ENCODE measurements at regions not wholly inside any gene's neighbourhood (a gene's known extent, or its start where the extent isn't known, plus 50 kb on each side); places are given as distances from the start of the nearest gene placed in this dataset.

DNA sequence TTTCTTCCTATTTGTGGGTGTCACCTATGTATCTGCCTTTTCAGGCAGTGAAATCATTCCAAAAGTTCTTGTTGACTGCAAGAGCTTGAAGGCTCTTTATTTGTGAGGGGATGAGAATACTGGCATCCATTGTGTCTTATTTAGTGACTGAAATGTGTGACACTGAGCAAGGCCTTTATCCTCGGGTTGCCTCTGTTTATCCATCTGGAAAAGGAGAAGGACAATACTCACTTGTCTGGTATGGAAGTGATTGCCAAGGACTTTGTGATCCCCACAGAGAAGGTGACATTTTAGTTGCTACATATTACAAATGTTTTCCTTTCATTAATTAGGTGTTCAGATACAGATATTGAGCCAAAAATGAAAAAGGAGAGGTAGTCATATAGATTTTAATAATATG is 80.2 kb downstream of the ARRDC3 start:
- no peak for TF ChIP-seq CTCF (IDR thresholded peaks at IDR 0.05)
- intact Hi-C loops (cut with DNase I): no loop called here
- Histone ChIP-seq H3K36me3 (ENCODE audit: insufficient read depth in 1 of 2, low read depth in 1 of 2) (peaks cover 0 to 4% of the 10 kb centered on the region in 2 donors), H3K4me1 (peaks cover 39% of the 10 kb centered on the region), H3K27me3 (ENCODE audit: insufficient read depth in 3 of 3, low read length in 2 of 3) (no peaks in the 10 kb centered on the region), H3K4me3 (no peak overlapping the region), H3K9me3 (no peaks in the 10 kb centered on the region), H3K27ac (peak overlapping the region; percentile 97)
- DNase-seq (no peak), ATAC-seq (peak in 3 of 4 donors; percentile 48 to 70 (median 69))
- 21 to 46% (median 29%) methylated on average over 1 of the region's 1 CpG for WGBS, 3 donors

GRCh38 chr5:91302305-91302704 is 80.8 kb downstream of the ARRDC3 start:
- Histone ChIP-seq H3K9me3 (no peaks in the 10 kb centered on the region), H3K4me1 (peaks cover 34% of the 10 kb centered on the region), H3K27me3 (ENCODE audit: insufficient read depth in 3 of 3, low read length in 2 of 3) (no peaks in the 10 kb centered on the region), H3K27ac (peak overlapping the region; percentile 97), H3K36me3 (ENCODE audit: insufficient read depth in 1 of 2, low read depth in 1 of 2) (peaks cover 0 to 4% of the 10 kb centered on the region in 2 donors), H3K4me3 (no peak overlapping the region)
- WGBS, 3 donors: 77 to 86% (median 79%) methylated on average over 4 of the region's 4 CpGs
- intact Hi-C loops (cut with DNase I): no loop called here
- no peak for DNase-seq
- no peak for ATAC-seq
- TF ChIP-seq CTCF (IDR thresholded peaks at IDR 0.05): no peak

DNA sequence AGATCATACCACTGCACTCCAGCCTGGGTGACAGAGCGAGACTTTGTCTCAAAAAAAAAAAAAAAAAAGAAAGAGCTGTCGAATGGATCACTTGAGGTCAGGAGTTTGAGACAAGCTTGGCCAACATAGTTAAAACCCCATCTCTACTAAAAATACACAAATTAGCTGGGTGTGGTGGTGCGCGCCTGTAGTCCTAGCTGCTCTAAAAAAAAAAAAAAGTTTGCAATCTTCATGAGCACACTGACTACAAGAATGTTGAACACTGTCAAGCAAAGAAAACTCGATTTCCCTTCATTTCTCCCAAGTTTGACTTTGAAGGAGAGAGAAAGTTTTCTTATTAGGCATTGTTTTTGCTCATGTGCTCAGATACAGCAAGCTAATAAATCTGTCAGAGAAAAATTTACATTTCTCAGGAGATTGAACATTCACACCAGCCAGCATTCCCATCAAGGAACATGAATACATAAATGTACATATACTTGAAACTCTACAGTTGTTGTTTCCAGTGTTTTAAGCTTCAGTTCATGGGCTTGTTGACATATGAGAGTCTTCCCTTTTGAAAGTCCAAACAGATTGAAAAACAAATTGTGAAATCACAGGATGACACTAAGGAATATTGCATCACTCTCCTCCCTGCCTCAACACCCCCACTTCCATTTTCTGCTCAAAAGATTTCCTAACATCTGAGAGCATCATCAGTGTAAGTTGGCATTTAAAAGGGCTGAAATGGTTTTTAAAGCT is 81.8 kb downstream of the ARRDC3 start:
- DNase-seq: no peak
- ATAC-seq: peak in 2 of 4 donors; percentile 24 to 36
- Histone ChIP-seq H3K4me1 (peaks cover 40% of the 10 kb centered on the region), H3K27ac (peak overlapping the region; percentile 97), H3K36me3 (ENCODE audit: insufficient read depth in 1 of 2, low read depth in 1 of 2) (peaks cover 0 to 4% of the 10 kb centered on the region in 2 donors), H3K9me3 (no peaks in the 10 kb centered on the region), H3K27me3 (ENCODE audit: insufficient read depth in 3 of 3, low read length in 2 of 3) (no peaks in the 10 kb centered on the region), H3K4me3 (no peak overlapping the region)
- intact Hi-C loops (cut with DNase I): no loop called here
- WGBS, 3 donors: 79 to 83% (median 83%) methylated on average over 4 to 5 of the region's 5 CpGs
- no peak for TF ChIP-seq CTCF (IDR thresholded peaks at IDR 0.05)

DNA sequence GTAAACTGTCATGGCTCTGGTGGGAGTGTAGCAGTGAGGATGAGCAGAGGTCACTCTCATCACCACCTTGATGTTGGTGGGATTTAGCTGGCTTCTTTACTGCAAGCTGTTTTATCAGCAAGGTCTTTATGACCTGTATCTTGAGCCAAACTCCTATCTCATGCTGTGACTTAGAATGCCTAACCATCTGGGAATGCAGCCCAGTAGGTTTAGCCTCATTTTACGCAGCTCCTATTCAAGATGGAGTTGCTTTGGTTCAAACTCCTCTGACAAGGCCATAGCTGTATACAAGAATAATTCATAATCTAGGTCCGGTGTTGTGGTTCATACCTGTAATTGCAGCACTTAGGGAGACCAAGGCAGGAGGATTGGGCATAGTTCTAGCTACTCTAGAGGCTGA is 85.1 kb downstream of the ARRDC3 start:
- intact Hi-C loops (cut with DNase I): no loop called here
- no peak for DNase-seq
- H3K36me3 ChIP-seq (ENCODE audit: insufficient read depth in 1 of 2, low read depth in 1 of 2): no peaks in the 10 kb centered on the region
- H3K27me3 ChIP-seq (ENCODE audit: insufficient read depth in 3 of 3, low read length in 2 of 3): no peaks in the 10 kb centered on the region
- WGBS, 3 donors: 89 to 98% (median 97%) methylated on average over 2 of the region's 2 CpGs
- ATAC-seq: no peak
- no peaks in the 10 kb centered on the region for H3K9me3 ChIP-seq
- H3K27ac ChIP-seq: peak overlapping the region; percentile 82
- H3K4me1 ChIP-seq: peaks cover 22% of the 10 kb centered on the region
- TF ChIP-seq CTCF (IDR thresholded peaks at IDR 0.05): no peak
- H3K4me3 ChIP-seq: no peak overlapping the region
